Ovary (tissue), 7 donors: ENCODE measurements at regions not wholly inside any gene's neighbourhood (a gene's known extent, or its start where the extent isn't known, plus 50 kb on each side); places are given as distances from the start of the nearest gene placed in this dataset.

Experiments
- DNase-seq, 5 donors: peaks; one replicate each; pipeline ENCODE4 v3.0.0-alpha.2; 2019 to 2020
- H3K27ac ChIP-seq, 2 donors: fragments of 200-600 bp; one replicate each; pipeline versions ENCODE4 v1.5.1 to v1.8.0; 2019 to 2022
- H3K27me3 ChIP-seq: fragments of 200-600 bp; one replicate; pipeline ENCODE4 v1.8.0; 2022
- H3K36me3 ChIP-seq: fragments of 200-600 bp; sonication (generic); one replicate; pipeline ENCODE4 v1.5.1; 2019
- H3K4me1 ChIP-seq: one replicate; pipeline ENCODE4 v1.8.1; 2013; ENCODE audit warnings: mild to moderate bottlenecking, moderate library complexity; ENCODE audit not compliant: insufficient read depth
- H3K4me3 ChIP-seq: fragments of 200-600 bp; sonication (generic); one replicate; pipeline ENCODE4 v1.5.1; 2017
- H3K9me3 ChIP-seq, 2 donors: fragments of 200-600 bp in 1 of 2; sonication (generic) in 1 of 2; one replicate each; pipeline versions ENCODE4 v1.5.1 to v1.8.1; 2013 to 2019; ENCODE audit warnings: mild to moderate bottlenecking in 1 of 2, moderate library complexity in 1 of 2
- EP300 ChIP-seq: sonication (generic); formaldehyde crosslinking; IDR thresholded peaks from one replicate; pipeline ENCODE4 v1.6.1; 2017; ENCODE audit warnings: antibody characterized with exemption
- POLR2A ChIP-seq: fragments of 450-650 bp; IDR thresholded peaks from one replicate; pipeline ENCODE4 v1.6.1; 2017; ENCODE audit warnings: antibody characterized with exemption, mild to moderate bottlenecking, moderate library complexity
- WGBS, 3 donors: extraction: QIAGEN DNeasy Blood & Tissue Kit in 1 of 3; methylation state at CpG; one replicate each; pipeline versions ENCODE4 v1.1.5 to v1.1.7; 2013 to 2017; 5-methylcytosine and 5-hydroxymethylcytosine counted together
- intact Hi-C, 4 donors: fragments of 100-400 bp; cut with DNase I; formaldehyde crosslinking; loops; one replicate each; pipeline versions ENCODE4 v1.11.0 to v1.15.1; 2022 to 2023
- TF ChIP-seq, protein P1 (sequence below), 3 donors: fragments of 450-650 bp in 2 of 3; fragments of 200-600 bp in 1 of 3; IDR thresholded peaks; one replicate each; pipeline versions ENCODE4 v1.5.1 to v1.8.0; 2016 to 2022; ENCODE audit warnings: antibody characterized with exemption in 3 of 3, mild to moderate bottlenecking in 1 of 3
- donor health status: DM: no; HTN: no; CAD: no; lungs with moderate emphysema.
- donor health status: DM: no; HTN: no; CAD: no.
- donor health status: Bipolar disorder and iron deficiency.
- donor health status: DM: no; HTN: no; CAD: no.
- donor health status: DM: yes; HTN: yes; CAD: no.

DNA sequence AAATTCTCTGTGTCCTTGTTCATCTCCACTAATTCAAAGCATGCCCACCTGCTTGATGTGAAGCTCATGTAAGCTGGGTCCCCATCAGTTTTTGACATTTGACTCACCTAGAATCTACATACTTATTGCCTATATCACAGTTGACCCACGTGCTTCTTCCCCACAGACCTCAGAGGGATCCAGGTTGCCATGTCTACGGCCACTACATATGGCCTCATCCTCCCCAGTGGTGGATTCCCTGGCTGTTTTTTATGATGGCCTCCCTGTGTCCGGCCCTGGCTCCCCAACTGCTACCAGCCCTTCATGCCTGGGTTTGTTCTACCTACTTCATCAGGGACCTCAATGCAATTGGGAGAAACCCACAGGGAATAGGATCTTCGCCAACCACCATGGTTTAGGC, 187.4 kb upstream of the GDF10 start:
- Histone ChIP-seq H3K27ac (no peak overlapping the region), H3K4me3 (no peak overlapping the region), H3K4me1 (no peaks in the 10 kb centered on the region), H3K9me3 (no peaks in the 10 kb centered on the region), H3K36me3 (no peaks in the 10 kb centered on the region), H3K27me3 (no peaks in the 10 kb centered on the region)
- no peak for DNase-seq
- WGBS, 3 donors: 70 to 97% (median 96%) methylated on average over 4 of the region's 4 CpGs
- intact Hi-C loops: no loop called here
- TF ChIP-seq, protein P1, sequence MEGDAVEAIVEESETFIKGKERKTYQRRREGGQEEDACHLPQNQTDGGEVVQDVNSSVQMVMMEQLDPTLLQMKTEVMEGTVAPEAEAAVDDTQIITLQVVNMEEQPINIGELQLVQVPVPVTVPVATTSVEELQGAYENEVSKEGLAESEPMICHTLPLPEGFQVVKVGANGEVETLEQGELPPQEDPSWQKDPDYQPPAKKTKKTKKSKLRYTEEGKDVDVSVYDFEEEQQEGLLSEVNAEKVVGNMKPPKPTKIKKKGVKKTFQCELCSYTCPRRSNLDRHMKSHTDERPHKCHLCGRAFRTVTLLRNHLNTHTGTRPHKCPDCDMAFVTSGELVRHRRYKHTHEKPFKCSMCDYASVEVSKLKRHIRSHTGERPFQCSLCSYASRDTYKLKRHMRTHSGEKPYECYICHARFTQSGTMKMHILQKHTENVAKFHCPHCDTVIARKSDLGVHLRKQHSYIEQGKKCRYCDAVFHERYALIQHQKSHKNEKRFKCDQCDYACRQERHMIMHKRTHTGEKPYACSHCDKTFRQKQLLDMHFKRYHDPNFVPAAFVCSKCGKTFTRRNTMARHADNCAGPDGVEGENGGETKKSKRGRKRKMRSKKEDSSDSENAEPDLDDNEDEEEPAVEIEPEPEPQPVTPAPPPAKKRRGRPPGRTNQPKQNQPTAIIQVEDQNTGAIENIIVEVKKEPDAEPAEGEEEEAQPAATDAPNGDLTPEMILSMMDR (IDR thresholded peaks at IDR 0.05): no peak
- TF ChIP-seq EP300 (no peak), POLR2A (no peak)

DNA sequence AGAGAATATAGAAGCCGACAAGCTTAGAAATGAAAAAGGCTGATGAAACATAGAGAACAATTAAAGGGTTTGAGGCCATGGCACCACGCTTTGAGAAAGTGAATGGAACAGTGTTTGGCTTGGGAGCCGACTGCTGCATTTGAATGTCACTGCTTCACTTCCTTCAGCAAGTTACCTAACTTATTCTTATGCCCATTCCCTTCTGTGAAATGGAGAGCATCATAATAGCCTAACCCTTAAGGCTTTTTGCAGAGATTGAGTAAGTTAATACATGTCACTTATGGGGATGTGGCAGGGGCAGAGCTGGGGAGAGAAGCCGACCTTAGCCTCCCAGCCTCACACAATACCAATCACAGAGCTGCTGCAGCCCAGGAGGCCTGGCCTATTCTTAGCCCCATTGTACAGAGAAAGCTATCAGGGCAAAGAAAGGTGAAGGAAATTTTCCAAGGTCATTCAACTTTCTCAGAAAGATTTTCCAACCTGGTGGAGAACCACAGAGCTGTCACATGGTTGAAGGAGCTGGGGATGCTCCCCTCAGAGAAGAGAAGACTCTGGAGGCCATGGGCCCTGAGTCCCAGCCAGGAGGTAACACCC, 186.0 kb upstream of the GDF10 start:
- Histone ChIP-seq H3K4me1 (no peaks in the 10 kb centered on the region), H3K36me3 (no peaks in the 10 kb centered on the region), H3K27me3 (no peaks in the 10 kb centered on the region), H3K9me3 (no peaks in the 10 kb centered on the region), H3K4me3 (no peak overlapping the region), H3K27ac (no peak overlapping the region)
- DNase-seq: no peak
- TF ChIP-seq EP300 (no peak), POLR2A (no peak)
- TF ChIP-seq, protein P1 (IDR thresholded peaks at IDR 0.05): no peak
- intact Hi-C loops: no loop called here
- 83 to 95% (median 92%) methylated on average over 4 of the region's 4 CpGs for WGBS, 3 donors

DNA sequence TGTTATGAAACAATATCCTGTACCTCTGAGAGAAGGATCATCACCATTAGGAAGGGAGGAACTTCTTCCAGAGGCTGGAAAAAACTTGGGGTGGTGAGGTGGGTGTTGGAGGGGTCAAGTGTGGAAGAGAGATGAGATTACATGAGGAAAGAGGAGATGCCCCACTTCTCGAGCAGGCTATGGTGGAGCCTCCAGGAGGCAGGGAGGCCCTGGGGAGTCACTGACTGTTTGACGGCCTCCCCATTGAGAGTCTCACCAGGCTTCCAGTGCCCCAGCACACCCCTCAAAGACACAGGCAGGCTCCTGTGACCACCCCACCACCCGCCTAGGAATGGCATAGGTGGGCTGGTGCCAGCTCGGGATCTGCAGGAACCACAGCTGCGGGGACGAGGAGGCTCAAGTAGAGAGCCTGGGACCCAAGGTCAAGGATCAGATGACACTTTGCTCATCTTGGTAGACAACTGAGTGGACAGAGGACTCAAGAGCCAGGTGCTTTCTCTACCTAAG, 185.3 kb upstream of the GDF10 start:
- intact Hi-C loops: no loop called here
- no peak for TF ChIP-seq EP300
- TF ChIP-seq, protein P1 (IDR thresholded peaks at IDR 0.05): no peak
- no peak for TF ChIP-seq POLR2A
- Histone ChIP-seq H3K27me3 (no peaks in the 10 kb centered on the region), H3K36me3 (no peaks in the 10 kb centered on the region), H3K4me1 (no peaks in the 10 kb centered on the region), H3K9me3 (no peaks in the 10 kb centered on the region), H3K4me3 (no peak overlapping the region), H3K27ac (no peak overlapping the region)
- 79 to 91% (median 91%) methylated on average over 6 of the region's 6 CpGs for WGBS, 3 donors
- no peak for DNase-seq

DNA sequence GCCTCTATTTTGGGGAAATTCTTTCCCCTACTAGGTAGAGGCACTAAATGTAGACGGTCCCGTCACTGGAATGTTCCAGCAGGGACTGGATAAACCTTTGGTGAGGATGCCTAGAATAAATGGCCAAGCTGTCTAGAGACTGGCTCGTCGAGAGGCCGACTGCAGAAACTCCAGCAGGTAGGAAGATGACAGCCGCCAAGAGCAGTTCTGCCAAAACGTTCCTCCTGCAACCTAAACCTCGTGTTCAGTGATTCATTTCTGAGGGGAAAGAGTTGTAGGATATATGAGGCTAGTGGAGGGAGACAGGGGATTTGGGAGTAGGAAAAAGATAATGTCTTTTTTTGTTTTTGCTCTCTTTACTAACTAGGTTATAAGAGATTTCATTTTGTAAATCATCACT, 184.7 kb upstream of the GDF10 start:
- no peak for TF ChIP-seq POLR2A
- TF ChIP-seq EP300: no peak
- TF ChIP-seq, protein P1 (IDR thresholded peaks at IDR 0.05): no peak
- H3K9me3 ChIP-seq: no peaks in the 10 kb centered on the region
- no peak overlapping the region for H3K27ac ChIP-seq
- H3K4me1 ChIP-seq: no peaks in the 10 kb centered on the region
- intact Hi-C loops: no loop called here
- no peak for DNase-seq
- H3K27me3 ChIP-seq: no peaks in the 10 kb centered on the region
- no peaks in the 10 kb centered on the region for H3K36me3 ChIP-seq
- H3K4me3 ChIP-seq: no peak overlapping the region
- 42 to 51% (median 48%) methylated on average over 8 of the region's 8 CpGs for WGBS, 3 donors
